Hematopoietic multipotent progenitor cell (in vitro differentiated cells): ENCODE measurements at regions not wholly inside any gene's neighbourhood (a gene's known extent, or its start where the extent isn't known, plus 50 kb on each side); places are given as distances from the start of the nearest gene placed in this dataset.
"Not testable (repeated sequence)": the region's sequence is repeated elsewhere in the genome, so short reads cannot be mapped to it uniquely, and the experiment has no call there.

Source experiments
- DNase-seq, 3 donors: peaks; one replicate each; pipeline ENCODE4 v3.0.0-alpha.2; 2011 to 2015; ENCODE audit warnings: low read depth in 2 of 3, low spot score in 2 of 3

- DNase-seq: no peak
Measured at GRCh38 chr13:33340631-33341030, 55.1 kb upstream of the STARD13 start.

- no peak for DNase-seq
Measured at GRCh38 chr13:33341861-33342452, 56.4 kb upstream of the STARD13 start.

GRCh38 chr13:33345842-33346241, 60.3 kb upstream of the STARD13 start:
- no peak for DNase-seq

GRCh38 chr13:33347861-33348260, 62.3 kb upstream of the STARD13 start:
- no peak for DNase-seq

GRCh38 chr13:33348366-33348765, 62.8 kb upstream of the STARD13 start:
- no peak for DNase-seq

GRCh38 chr13:33349288-33349985, 63.9 kb upstream of the STARD13 start:
- no peak for DNase-seq

- DNase-seq: peak in 1 of 3 donors; percentile 17
Measured at GRCh38 chr13:33349986-33350826, 64.7 kb upstream of the STARD13 start.

- no peak for DNase-seq
Measured at GRCh38 chr13:33351319-33351718, 65.8 kb upstream of the STARD13 start.

GRCh38 chr13:33352041-33352440, 66.5 kb upstream of the STARD13 start:
- DNase-seq: no peak

- no peak for DNase-seq
Measured at GRCh38 chr13:33352526-33352925, 67.0 kb upstream of the STARD13 start.

- peak in 2 of 3 donors; percentile 33 to 62 for DNase-seq
Measured at GRCh38 chr13:33353210-33353609, 67.7 kb upstream of the STARD13 start.

GRCh38 chr13:33353646-33354045, 68.1 kb upstream of the STARD13 start:
- no peak for DNase-seq

- no peak for DNase-seq
Measured at GRCh38 chr13:33355201-33355895, 69.8 kb upstream of the STARD13 start.

GRCh38 chr13:33358076-33358475, 72.5 kb upstream of the STARD13 start:
- DNase-seq: not testable (repeated sequence)

- peak in 2 of 3 donors; percentile 35 to 82 for DNase-seq
Measured at GRCh38 chr13:33362986-33363727, 77.6 kb upstream of the STARD13 start.

- no peak for DNase-seq
Measured at GRCh38 chr13:33364192-33364591, 78.6 kb upstream of the STARD13 start.

GRCh38 chr13:33366469-33367062, 81.0 kb upstream of the STARD13 start:
- no peak for DNase-seq

- DNase-seq: no peak
Measured at GRCh38 chr13:33367171-33367895, 81.8 kb upstream of the STARD13 start.

- DNase-seq: peak in 2 of 3 donors; percentile 77 to 79
Measured at GRCh38 chr13:33367926-33368325, 82.4 kb upstream of the STARD13 start.
